ENCODE measurements at regions not wholly inside any gene's neighbourhood (a gene's known extent, or its start where the extent isn't known, plus 50 kb on each side); places are given as distances from the start of the nearest gene placed in this dataset.

DNA sequence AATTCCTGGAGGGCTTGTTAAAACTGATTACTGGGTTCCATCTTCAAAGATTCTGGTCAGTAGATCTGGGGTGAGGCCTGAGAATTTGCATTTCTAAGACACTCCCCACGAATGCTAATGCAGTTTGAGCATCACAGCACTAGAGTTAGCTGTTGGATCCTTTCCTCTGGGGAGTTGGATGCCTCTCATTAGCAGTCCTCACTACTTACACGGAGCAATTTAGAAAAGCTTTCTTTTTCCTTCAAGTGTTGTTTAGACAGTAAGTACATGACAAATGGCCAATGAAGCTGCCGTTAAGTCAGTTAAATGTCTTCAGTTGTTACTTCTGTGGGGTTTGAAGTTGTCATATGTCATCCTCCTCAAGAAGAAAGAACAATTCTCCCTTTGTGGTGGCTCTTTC lies 74.9 kb upstream of the HMHB1 start:
- TF ChIP-seq, protein P1, sequence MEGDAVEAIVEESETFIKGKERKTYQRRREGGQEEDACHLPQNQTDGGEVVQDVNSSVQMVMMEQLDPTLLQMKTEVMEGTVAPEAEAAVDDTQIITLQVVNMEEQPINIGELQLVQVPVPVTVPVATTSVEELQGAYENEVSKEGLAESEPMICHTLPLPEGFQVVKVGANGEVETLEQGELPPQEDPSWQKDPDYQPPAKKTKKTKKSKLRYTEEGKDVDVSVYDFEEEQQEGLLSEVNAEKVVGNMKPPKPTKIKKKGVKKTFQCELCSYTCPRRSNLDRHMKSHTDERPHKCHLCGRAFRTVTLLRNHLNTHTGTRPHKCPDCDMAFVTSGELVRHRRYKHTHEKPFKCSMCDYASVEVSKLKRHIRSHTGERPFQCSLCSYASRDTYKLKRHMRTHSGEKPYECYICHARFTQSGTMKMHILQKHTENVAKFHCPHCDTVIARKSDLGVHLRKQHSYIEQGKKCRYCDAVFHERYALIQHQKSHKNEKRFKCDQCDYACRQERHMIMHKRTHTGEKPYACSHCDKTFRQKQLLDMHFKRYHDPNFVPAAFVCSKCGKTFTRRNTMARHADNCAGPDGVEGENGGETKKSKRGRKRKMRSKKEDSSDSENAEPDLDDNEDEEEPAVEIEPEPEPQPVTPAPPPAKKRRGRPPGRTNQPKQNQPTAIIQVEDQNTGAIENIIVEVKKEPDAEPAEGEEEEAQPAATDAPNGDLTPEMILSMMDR (IDR thresholded peaks at IDR 0.05) = no peak
- no peak for TF ChIP-seq POLR2A (IDR thresholded peaks at IDR 0.05)

Measured in heart left ventricle (tissue), 13 donors.